HG03378 (cell line): ENCODE measurements at regions not wholly inside any gene's neighbourhood (a gene's known extent, or its start where the extent isn't known, plus 50 kb on each side); places are given as distances from the start of the nearest gene placed in this dataset.

Experiments used
- ATAC-seq: cut with Tn5 transposase; IDR thresholded peaks from one replicate; pipeline ENCODE4 v1.9.1; 2021; ENCODE audit warnings: mild to moderate bottlenecking, moderate library complexity; ENCODE audit not compliant: unreplicated experiment

GRCh38 chr11:116510166-116510565, 262.6 kb downstream of the BUD13 start:
- no peak for ATAC-seq

GRCh38 chr11:116509551-116509950, 263.2 kb downstream of the BUD13 start:
- ATAC-seq, result no peak

- ATAC-seq, result no peak
Observed at GRCh38 chr11:116507849-116508695, 264.7 kb downstream of the BUD13 start.

- no peak for ATAC-seq
Observed at GRCh38 chr11:116507016-116507415, 265.8 kb downstream of the BUD13 start.

GRCh38 chr11:116506263-116506825, 266.4 kb downstream of the BUD13 start:
- ATAC-seq, result no peak

- no peak for ATAC-seq
Observed at GRCh38 chr11:116505298-116506262, 267.2 kb downstream of the BUD13 start.

GRCh38 chr11:116504541-116505297, 268.1 kb downstream of the BUD13 start:
- no peak for ATAC-seq

- ATAC-seq, result no peak
Observed at GRCh38 chr11:116503216-116504160, 269.3 kb downstream of the BUD13 start.

GRCh38 chr11:116502641-116503061, 270.1 kb downstream of the BUD13 start:
- no peak for ATAC-seq

GRCh38 chr11:116501728-116502127, 271.1 kb downstream of the BUD13 start:
- no peak for ATAC-seq

GRCh38 chr11:116500947-116501602, 271.7 kb downstream of the BUD13 start:
- no peak for ATAC-seq

GRCh38 chr11:116500026-116500946, 272.5 kb downstream of the BUD13 start:
- no peak for ATAC-seq

GRCh38 chr11:116499396-116500003, 273.3 kb downstream of the BUD13 start:
- ATAC-seq, result no peak

- no peak for ATAC-seq
Observed at GRCh38 chr11:116498161-116498560, 274.6 kb downstream of the BUD13 start.

- ATAC-seq, result no peak
Observed at GRCh38 chr11:116492600-116492999, 280.2 kb downstream of the BUD13 start.

GRCh38 chr11:116488836-116489389, 283.9 kb downstream of the BUD13 start:
- no peak for ATAC-seq

GRCh38 chr11:116485425-116485824, 287.4 kb downstream of the BUD13 start:
- no peak for ATAC-seq
